PC-3 (cell line): ENCODE measurements at regions not wholly inside any gene's neighbourhood (a gene's known extent, or its start where the extent isn't known, plus 50 kb on each side); places are given as distances from the start of the nearest gene placed in this dataset.

ENCODE experiments used
- EZH2 ChIP-seq: fragments of 300-600 bp; sonication (generic); IDR thresholded peaks from one replicate; pipeline ENCODE4 v1.6.1; 2017; ENCODE audit warnings: antibody characterized with exemption, mild to moderate bottlenecking, low read length; ENCODE audit not compliant: unreplicated experiment
- EZH2phosphoT487 ChIP-seq: fragments of 300-600 bp; sonication (generic); IDR thresholded peaks from 2 replicates; pipeline ENCODE4 v1.6.1; 2018; ENCODE audit warnings: mild to moderate bottlenecking, antibody characterized with exemption, low read length, borderline replicate concordance
- TF ChIP-seq, protein P1 (sequence below): fragments of 300-600 bp; sonication (generic); conservative IDR thresholded peaks from 2 replicates; pipeline ENCODE4 v1.5.1; 2017; ENCODE audit warnings: antibody characterized with exemption, low read depth, mild to moderate bottlenecking, low read length

- TF ChIP-seq, protein P1, sequence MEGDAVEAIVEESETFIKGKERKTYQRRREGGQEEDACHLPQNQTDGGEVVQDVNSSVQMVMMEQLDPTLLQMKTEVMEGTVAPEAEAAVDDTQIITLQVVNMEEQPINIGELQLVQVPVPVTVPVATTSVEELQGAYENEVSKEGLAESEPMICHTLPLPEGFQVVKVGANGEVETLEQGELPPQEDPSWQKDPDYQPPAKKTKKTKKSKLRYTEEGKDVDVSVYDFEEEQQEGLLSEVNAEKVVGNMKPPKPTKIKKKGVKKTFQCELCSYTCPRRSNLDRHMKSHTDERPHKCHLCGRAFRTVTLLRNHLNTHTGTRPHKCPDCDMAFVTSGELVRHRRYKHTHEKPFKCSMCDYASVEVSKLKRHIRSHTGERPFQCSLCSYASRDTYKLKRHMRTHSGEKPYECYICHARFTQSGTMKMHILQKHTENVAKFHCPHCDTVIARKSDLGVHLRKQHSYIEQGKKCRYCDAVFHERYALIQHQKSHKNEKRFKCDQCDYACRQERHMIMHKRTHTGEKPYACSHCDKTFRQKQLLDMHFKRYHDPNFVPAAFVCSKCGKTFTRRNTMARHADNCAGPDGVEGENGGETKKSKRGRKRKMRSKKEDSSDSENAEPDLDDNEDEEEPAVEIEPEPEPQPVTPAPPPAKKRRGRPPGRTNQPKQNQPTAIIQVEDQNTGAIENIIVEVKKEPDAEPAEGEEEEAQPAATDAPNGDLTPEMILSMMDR: no peak
- TF ChIP-seq EZH2 (no peak), EZH2phosphoT487 (no peak)
Observed at GRCh38 chr5:166200532-166200931, 2090.9 kb upstream of the WWC1 start.
